Esophagus muscularis mucosa (tissue), 4 donors: ENCODE measurements at regions not wholly inside any gene's neighbourhood (a gene's known extent, or its start where the extent isn't known, plus 50 kb on each side); places are given as distances from the start of the nearest gene placed in this dataset.

ENCODE experiments used
- DNase-seq: peaks from one replicate; pipeline ENCODE4 v3.0.0-alpha.2; 2017; ENCODE audit errors: extremely low spot score
- H3K27ac ChIP-seq, 4 donors: fragments of 200-600 bp; sonication (generic); replicated peaks in 1 of 4; 1 replicate in 3 of 4; 2 replicates in 1 of 4; pipeline ENCODE4 v1.5.1; 2016 to 2019; ENCODE audit warnings: mild to moderate bottlenecking in 1 of 4
- H3K27me3 ChIP-seq, 4 donors: fragments of 200-600 bp; sonication (generic); one replicate each; pipeline versions ENCODE4 v1.5.1 to v1.6.0; 2016 to 2019
- H3K36me3 ChIP-seq, 4 donors: fragments of 200-600 bp; sonication (generic); one replicate each; pipeline ENCODE4 v1.5.1; 2016 to 2019
- H3K4me1 ChIP-seq, 4 donors: fragments of 200-600 bp; sonication (generic); one replicate each; pipeline ENCODE4 v1.5.1; 2016 to 2019
- H3K4me3 ChIP-seq, 4 donors: fragments of 200-600 bp; sonication (generic); 1 replicate in 2 of 4; 2 replicates in 2 of 4; pipeline ENCODE4 v1.5.1; 2016 to 2019; ENCODE audit warnings: mild to moderate bottlenecking in 4 of 4, moderate library complexity in 1 of 4
- H3K9me3 ChIP-seq, 4 donors: fragments of 200-600 bp; sonication (generic); 1 replicate in 3 of 4; 2 replicates in 1 of 4; pipeline ENCODE4 v1.5.1; 2016 to 2019
- EP300 ChIP-seq: sonication (generic); formaldehyde crosslinking; IDR thresholded peaks from one replicate; pipeline ENCODE4 v1.6.1; 2017; ENCODE audit warnings: antibody characterized with exemption
- POLR2A ChIP-seq: fragments of 450-650 bp; IDR thresholded peaks from one replicate; pipeline ENCODE4 v1.6.1; 2017; ENCODE audit warnings: antibody characterized with exemption, moderate library complexity, mild to moderate bottlenecking, low read depth
- POLR2AphosphoS5 ChIP-seq, 2 donors: sonication (generic); formaldehyde crosslinking; IDR thresholded peaks; one replicate each; pipeline ENCODE4 v1.6.1; 2017; ENCODE audit warnings: antibody characterized with exemption in 2 of 2
- WGBS: methylation state at CpG from one replicate; pipeline ENCODE4 v1.1.5; 2018; 5-methylcytosine and 5-hydroxymethylcytosine counted together
- intact Hi-C: fragments of 100-400 bp; cut with DNase I; formaldehyde crosslinking; loops from one replicate; pipeline ENCODE4 v1.15.1; 2023
- TF ChIP-seq, protein P1 (sequence below), 3 experiments: fragments of 200-600 bp in 2 of 3; fragments of 450-650 bp in 1 of 3; sonication (generic) in 2 of 3; IDR thresholded peaks; one replicate each; pipeline ENCODE4 v1.5.1; 2017 to 2019; ENCODE audit warnings: antibody characterized with exemption in 3 of 3, mild to moderate bottlenecking in 2 of 3, moderate library complexity in 1 of 3

DNA sequence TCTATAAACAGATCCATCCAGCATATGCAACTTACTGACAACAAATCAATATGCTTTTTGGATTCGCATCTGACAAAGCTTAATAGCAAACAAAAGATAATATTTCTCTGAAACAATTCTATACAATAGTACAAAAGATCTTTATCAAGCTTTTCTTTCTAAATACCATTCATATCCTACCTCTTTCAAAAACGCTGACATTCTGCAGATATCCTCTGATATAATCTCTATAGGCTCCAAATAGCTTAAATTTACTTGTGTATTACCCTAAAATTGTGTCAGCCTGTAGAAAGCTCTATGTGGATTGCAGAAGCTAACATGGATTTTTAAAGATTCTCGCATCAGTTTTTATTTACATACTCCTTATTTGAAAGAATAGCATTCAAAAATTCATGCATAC lies 260.6 kb downstream of the GASK1B start:
- Histone ChIP-seq H3K27me3 (no peaks in the 10 kb centered on the region), H3K4me3 (no peak overlapping the region), H3K4me1 (no peaks in the 10 kb centered on the region), H3K27ac (no peak overlapping the region), H3K9me3 (no peaks in the 10 kb centered on the region), H3K36me3 (no peaks in the 10 kb centered on the region)
- intact Hi-C loops: no loop called here
- 86% methylated on average over 3 of the region's 3 CpGs for WGBS
- DNase-seq: no peak
- TF ChIP-seq POLR2A (no peak), POLR2AphosphoS5 (IDR thresholded peaks at IDR 0.05) (no peak)
- TF ChIP-seq, protein P1, sequence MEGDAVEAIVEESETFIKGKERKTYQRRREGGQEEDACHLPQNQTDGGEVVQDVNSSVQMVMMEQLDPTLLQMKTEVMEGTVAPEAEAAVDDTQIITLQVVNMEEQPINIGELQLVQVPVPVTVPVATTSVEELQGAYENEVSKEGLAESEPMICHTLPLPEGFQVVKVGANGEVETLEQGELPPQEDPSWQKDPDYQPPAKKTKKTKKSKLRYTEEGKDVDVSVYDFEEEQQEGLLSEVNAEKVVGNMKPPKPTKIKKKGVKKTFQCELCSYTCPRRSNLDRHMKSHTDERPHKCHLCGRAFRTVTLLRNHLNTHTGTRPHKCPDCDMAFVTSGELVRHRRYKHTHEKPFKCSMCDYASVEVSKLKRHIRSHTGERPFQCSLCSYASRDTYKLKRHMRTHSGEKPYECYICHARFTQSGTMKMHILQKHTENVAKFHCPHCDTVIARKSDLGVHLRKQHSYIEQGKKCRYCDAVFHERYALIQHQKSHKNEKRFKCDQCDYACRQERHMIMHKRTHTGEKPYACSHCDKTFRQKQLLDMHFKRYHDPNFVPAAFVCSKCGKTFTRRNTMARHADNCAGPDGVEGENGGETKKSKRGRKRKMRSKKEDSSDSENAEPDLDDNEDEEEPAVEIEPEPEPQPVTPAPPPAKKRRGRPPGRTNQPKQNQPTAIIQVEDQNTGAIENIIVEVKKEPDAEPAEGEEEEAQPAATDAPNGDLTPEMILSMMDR (IDR thresholded peaks at IDR 0.05): no peak

DNA sequence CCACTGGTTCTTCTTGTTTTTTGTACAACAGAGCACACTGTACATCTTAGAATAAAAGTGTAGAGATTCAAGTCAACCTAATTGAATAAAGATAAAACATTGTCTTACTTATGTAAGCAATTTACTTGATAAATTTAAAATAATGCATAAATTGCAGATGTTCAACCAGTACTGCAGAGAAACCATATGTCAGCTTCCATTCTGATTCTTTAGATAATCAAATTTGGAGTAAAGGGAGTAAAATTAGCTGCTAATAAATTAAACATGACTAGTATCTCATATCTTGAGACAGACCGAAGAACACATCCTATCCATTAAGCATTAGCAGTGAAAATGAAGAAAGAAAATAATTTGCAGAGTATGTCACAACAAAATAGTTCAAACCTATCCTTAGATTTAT lies 261.2 kb downstream of the GASK1B start:
- Histone ChIP-seq H3K4me3 (no peak overlapping the region), H3K27me3 (no peaks in the 10 kb centered on the region), H3K27ac (no peak overlapping the region), H3K4me1 (no peaks in the 10 kb centered on the region), H3K36me3 (no peaks in the 10 kb centered on the region), H3K9me3 (no peaks in the 10 kb centered on the region)
- no peak for DNase-seq
- intact Hi-C loops: no loop called here
- 93% methylated on average over 1 of the region's 1 CpG for whole genome bisulfite sequencing
- TF ChIP-seq EP300 (no peak), POLR2AphosphoS5 (IDR thresholded peaks at IDR 0.05) (no peak), POLR2A (no peak)
- TF ChIP-seq, protein P1 (IDR thresholded peaks at IDR 0.05): no peak

DNA sequence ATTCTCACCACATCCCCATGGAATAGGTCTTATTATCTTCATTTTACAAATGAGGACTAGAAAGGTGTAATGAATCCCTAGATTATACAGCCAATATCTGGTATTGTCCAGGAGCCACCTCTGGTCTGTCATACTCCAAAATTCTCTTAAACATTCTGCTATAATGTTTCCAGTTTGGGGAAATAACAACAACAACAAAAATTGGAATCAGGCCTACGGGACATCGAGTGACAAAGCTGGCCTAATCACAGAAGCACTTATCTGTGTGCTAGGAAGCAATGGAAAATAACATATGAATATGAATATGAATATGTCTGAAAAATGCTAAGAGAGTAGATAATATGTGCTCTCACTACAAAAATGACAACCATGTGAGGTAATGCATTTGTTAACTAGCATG lies 264.1 kb downstream of the GASK1B start:
- TF ChIP-seq POLR2AphosphoS5 (IDR thresholded peaks at IDR 0.05): no peak
- no peak for TF ChIP-seq POLR2A
- TF ChIP-seq, protein P1 (IDR thresholded peaks at IDR 0.05): no peak
- TF ChIP-seq EP300: no peak
- H3K27ac ChIP-seq: no peak overlapping the region
- H3K4me3 ChIP-seq: no peak overlapping the region
- H3K27me3 ChIP-seq: no peaks in the 10 kb centered on the region
- 94% methylated on average over 2 of the region's 2 CpGs for WGBS
- H3K9me3 ChIP-seq: no peaks in the 10 kb centered on the region
- H3K4me1 ChIP-seq: no peaks in the 10 kb centered on the region
- intact Hi-C loops: no loop called here
- DNase-seq: no peak
- no peaks in the 10 kb centered on the region for H3K36me3 ChIP-seq

DNA sequence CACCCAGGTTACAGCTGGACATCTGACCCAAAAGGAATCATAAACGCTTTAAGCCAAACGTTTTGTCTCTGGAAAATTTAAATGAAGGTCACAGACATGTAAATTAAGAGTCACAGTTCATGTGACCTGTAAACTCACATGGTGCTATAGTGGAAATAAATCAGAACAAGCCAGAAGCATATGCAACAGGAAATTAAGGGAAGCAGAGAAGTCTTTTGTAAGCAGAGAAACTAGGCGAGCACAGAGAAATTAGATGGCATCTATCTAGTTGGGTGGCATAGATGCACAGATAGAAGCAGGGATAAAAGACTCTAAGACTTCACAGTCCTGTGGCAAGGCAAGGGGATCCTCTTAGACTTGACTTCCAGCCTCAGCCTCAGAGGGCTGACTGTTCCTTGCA lies 264.8 kb downstream of the GASK1B start:
- no peak overlapping the region for H3K27ac ChIP-seq
- no peak overlapping the region for H3K4me3 ChIP-seq
- no peaks in the 10 kb centered on the region for H3K9me3 ChIP-seq
- TF ChIP-seq POLR2A: no peak
- no peak for TF ChIP-seq POLR2AphosphoS5 (IDR thresholded peaks at IDR 0.05)
- TF ChIP-seq, protein P1 (IDR thresholded peaks at IDR 0.05): no peak
- TF ChIP-seq EP300: no peak
- intact Hi-C loops: no loop called here
- no peaks in the 10 kb centered on the region for H3K4me1 ChIP-seq
- DNase-seq: no peak
- 67% methylated on average over 3 of the region's 3 CpGs for WGBS
- no peaks in the 10 kb centered on the region for H3K27me3 ChIP-seq
- no peaks in the 10 kb centered on the region for H3K36me3 ChIP-seq

DNA sequence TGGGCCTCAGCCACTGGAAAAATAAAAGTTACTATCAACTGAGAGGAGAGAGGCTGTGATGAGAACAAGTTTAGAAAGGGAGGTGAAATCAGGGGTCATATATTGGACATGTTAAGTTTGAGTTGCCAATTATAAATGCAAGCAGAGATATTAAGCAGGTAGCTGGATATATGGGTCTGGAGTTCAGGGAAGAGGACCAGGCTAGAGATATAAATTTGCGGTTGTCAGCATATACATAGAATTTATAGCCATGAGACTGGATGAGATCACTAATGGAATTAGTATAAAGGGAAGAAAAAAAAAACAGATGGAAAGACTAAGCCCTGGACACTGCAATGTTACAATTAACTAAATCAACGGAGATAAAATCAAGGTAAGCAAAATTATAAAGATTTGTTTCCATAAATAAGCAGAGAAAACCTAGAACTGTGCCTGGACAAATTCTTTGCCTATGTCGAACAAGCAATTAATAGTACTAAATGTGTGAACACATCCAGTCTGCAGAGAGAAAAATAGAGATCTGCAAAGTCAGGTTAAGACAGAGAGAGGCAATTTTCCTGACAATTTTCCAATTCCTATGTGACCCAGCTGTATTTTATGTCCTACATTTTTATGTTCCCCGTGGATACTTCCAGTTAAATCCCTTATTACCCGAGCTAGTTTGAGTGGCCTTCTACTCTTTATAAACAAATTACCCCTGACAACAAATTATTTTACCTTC lies 265.4 kb downstream of the GASK1B start:
- H3K36me3 ChIP-seq: no peaks in the 10 kb centered on the region
- 82% methylated on average over 5 of the region's 5 CpGs for WGBS
- intact Hi-C loops: no loop called here
- H3K27me3 ChIP-seq: no peaks in the 10 kb centered on the region
- DNase-seq: no peak
- no peaks in the 10 kb centered on the region for H3K4me1 ChIP-seq
- no peak overlapping the region for H3K4me3 ChIP-seq
- H3K27ac ChIP-seq: no peak overlapping the region
- H3K9me3 ChIP-seq: no peaks in the 10 kb centered on the region
- no peak for TF ChIP-seq POLR2AphosphoS5 (IDR thresholded peaks at IDR 0.05)
- TF ChIP-seq POLR2A: no peak
- TF ChIP-seq, protein P1 (IDR thresholded peaks at IDR 0.05): no peak
- TF ChIP-seq EP300: no peak
